ENCODE measurements at regions not wholly inside any gene's neighbourhood (a gene's known extent, or its start where the extent isn't known, plus 50 kb on each side); places are given as distances from the start of the nearest gene placed in this dataset.

GRCh38 chr6:170475118-170475517, 78.0 kb downstream of the PSMB1 start:
- no peak for TF ChIP-seq CTCF (conservative IDR thresholded peaks at IDR 0.05 in 1 of 2, IDR thresholded peaks at IDR 0.05 in 1 of 2; ENCODE audit: extremely low read depth in 1 of 2, insufficient read depth in 1 of 2, low read depth in 1 of 2, low read length in 2 of 2)
- TF ChIP-seq EZH2 (IDR thresholded peaks at IDR 0.05; ENCODE audit: borderline replicate concordance, low read length): no peak
